ENCODE measurements at regions not wholly inside any gene's neighbourhood (a gene's known extent, or its start where the extent isn't known, plus 50 kb on each side); places are given as distances from the start of the nearest gene placed in this dataset.
A peak's percentile ranks its signal among the peaks of the same experiment; 100 is the strongest.

GRCh38 chr7:25813381-25813780 is 338.6 kb upstream of the NFE2L3 start:
- H3K9me2 ChIP-seq (ENCODE audit: insufficient read depth) = no peaks in the 10 kb centered on the region; the same call in 1 of the 2 replicates
- H2AFZ ChIP-seq = no peak overlapping the region
- no peak overlapping the region for H3K4me2 ChIP-seq
- POLR2A ChIA-PET (ENCODE audit: unreplicated experiment) = no interaction called here
- no peak overlapping the region for H3K27ac ChIP-seq
- H3K79me2 ChIP-seq (ENCODE audit: low read depth) = no peaks in the 10 kb centered on the region
- no peaks in the 10 kb centered on the region for H3K9me3 ChIP-seq (ENCODE audit: insufficient read depth, low read depth)
- H3K4me1 ChIP-seq (replicated peaks; ENCODE audit: insufficient read depth) = no peaks in the 10 kb centered on the region
- no peaks in the 10 kb centered on the region for H3F3A ChIP-seq (ENCODE audit: insufficient read depth, low read depth)
- TF ChIP-seq EZH2 (IDR thresholded peaks at IDR 0.05; ENCODE audit: low read depth) = no peak
- TF ChIP-seq, protein P1, sequence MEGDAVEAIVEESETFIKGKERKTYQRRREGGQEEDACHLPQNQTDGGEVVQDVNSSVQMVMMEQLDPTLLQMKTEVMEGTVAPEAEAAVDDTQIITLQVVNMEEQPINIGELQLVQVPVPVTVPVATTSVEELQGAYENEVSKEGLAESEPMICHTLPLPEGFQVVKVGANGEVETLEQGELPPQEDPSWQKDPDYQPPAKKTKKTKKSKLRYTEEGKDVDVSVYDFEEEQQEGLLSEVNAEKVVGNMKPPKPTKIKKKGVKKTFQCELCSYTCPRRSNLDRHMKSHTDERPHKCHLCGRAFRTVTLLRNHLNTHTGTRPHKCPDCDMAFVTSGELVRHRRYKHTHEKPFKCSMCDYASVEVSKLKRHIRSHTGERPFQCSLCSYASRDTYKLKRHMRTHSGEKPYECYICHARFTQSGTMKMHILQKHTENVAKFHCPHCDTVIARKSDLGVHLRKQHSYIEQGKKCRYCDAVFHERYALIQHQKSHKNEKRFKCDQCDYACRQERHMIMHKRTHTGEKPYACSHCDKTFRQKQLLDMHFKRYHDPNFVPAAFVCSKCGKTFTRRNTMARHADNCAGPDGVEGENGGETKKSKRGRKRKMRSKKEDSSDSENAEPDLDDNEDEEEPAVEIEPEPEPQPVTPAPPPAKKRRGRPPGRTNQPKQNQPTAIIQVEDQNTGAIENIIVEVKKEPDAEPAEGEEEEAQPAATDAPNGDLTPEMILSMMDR (conservative IDR thresholded peaks at IDR 0.05) = no peak
- no peak overlapping the region for H3K4me3 ChIP-seq
- H3K36me3 ChIP-seq (ENCODE audit: low read depth) = no peaks in the 10 kb centered on the region
- peaks cover 54% of the 10 kb centered on the region for H3K27me3 ChIP-seq (ENCODE audit: insufficient read depth, low read depth)
- DNase-seq = no peak
- BruUV-seq (replicated peaks) = no TSS peak
- CTCF ChIA-PET = no interaction called here
- no peaks in the 10 kb centered on the region for H4K20me1 ChIP-seq (ENCODE audit: insufficient read depth)
- intact Hi-C loops (cut with micrococcal nuclease; ENCODE audit: unreplicated experiment) = no loop called here

GRCh38 chr7:25815711-25816110 is 336.3 kb upstream of the NFE2L3 start:
- peaks cover 34% of the 10 kb centered on the region for H3K27me3 ChIP-seq (ENCODE audit: insufficient read depth, low read depth)
- no peaks in the 10 kb centered on the region for H3K4me1 ChIP-seq (replicated peaks; ENCODE audit: insufficient read depth)
- no peaks in the 10 kb centered on the region for H4K20me1 ChIP-seq (ENCODE audit: insufficient read depth)
- no peaks in the 10 kb centered on the region for H3F3A ChIP-seq (ENCODE audit: insufficient read depth, low read depth)
- H3K36me3 ChIP-seq (ENCODE audit: low read depth) = no peaks in the 10 kb centered on the region
- no peak overlapping the region for H3K27ac ChIP-seq
- DNase-seq = no peak
- no peaks in the 10 kb centered on the region for H3K79me2 ChIP-seq (ENCODE audit: low read depth)
- H3K9me3 ChIP-seq (ENCODE audit: insufficient read depth, low read depth) = no peaks in the 10 kb centered on the region
- BruUV-seq (replicated peaks) = no TSS peak
- H3K4me2 ChIP-seq = no peak overlapping the region
- no peaks in the 10 kb centered on the region; the same call in 1 of the 2 replicates for H3K9me2 ChIP-seq (ENCODE audit: insufficient read depth)
- H3K4me3 ChIP-seq = no peak overlapping the region
- POLR2A ChIA-PET (ENCODE audit: unreplicated experiment) = no interaction called here
- TF ChIP-seq EZH2 (IDR thresholded peaks at IDR 0.05; ENCODE audit: low read depth) = no peak
- TF ChIP-seq, protein P1 (conservative IDR thresholded peaks at IDR 0.05) = no peak
- CTCF ChIA-PET = no interaction called here
- intact Hi-C loops (cut with micrococcal nuclease; ENCODE audit: unreplicated experiment) = no loop called here
- H2AFZ ChIP-seq = no peak overlapping the region

- Histone ChIP-seq H3F3A (ENCODE audit: insufficient read depth, low read depth) (no peaks in the 10 kb centered on the region), H3K9me3 (ENCODE audit: insufficient read depth, low read depth) (no peaks in the 10 kb centered on the region), H3K9me2 (ENCODE audit: insufficient read depth) (no peaks in the 10 kb centered on the region; the same call in 1 of the 2 replicates), H3K27me3 (ENCODE audit: insufficient read depth, low read depth) (0 out of 2 replicates have a peak, but pooled peaks cover 22% of the 10 kb centered on the region), H3K4me1 (replicated peaks; ENCODE audit: insufficient read depth) (no peaks in the 10 kb centered on the region), H3K4me3 (no peak overlapping the region), H2AFZ (no peak overlapping the region), H3K4me2 (no peak overlapping the region), H3K27ac (no peak overlapping the region), H3K79me2 (ENCODE audit: low read depth) (no peaks in the 10 kb centered on the region), H3K36me3 (ENCODE audit: low read depth) (no peaks in the 10 kb centered on the region), H4K20me1 (ENCODE audit: insufficient read depth) (no peaks in the 10 kb centered on the region)
- no TSS peak for BruUV-seq (replicated peaks)
- ChIA-PET CTCF (no interaction called here), POLR2A (ENCODE audit: unreplicated experiment) (no interaction called here)
- intact Hi-C loops (cut with micrococcal nuclease; ENCODE audit: unreplicated experiment) = no loop called here
- DNase-seq = peak in 1 of 2 experiments; percentile 3
- TF ChIP-seq, protein P1 (conservative IDR thresholded peaks at IDR 0.05) = peak; percentile 87
- no peak for TF ChIP-seq EZH2 (IDR thresholded peaks at IDR 0.05; ENCODE audit: low read depth)
Measured at GRCh38 chr7:25820432-25821040, 331.5 kb upstream of the NFE2L3 start.
